HepG2 (cell line): ENCODE measurements at regions not wholly inside any gene's neighbourhood (a gene's known extent, or its start where the extent isn't known, plus 50 kb on each side); places are given as distances from the start of the nearest gene placed in this dataset.

Experiments used
- ARNTL ChIP-seq: sonication (generic); formaldehyde crosslinking; IDR thresholded peaks from 2 replicates; pipeline ENCODE4 v1.4.0; 2020; ENCODE audit warnings: mild to moderate bottlenecking, missing genetic modification reagents
- ATF3 ChIP-seq: sonication (generic); formaldehyde crosslinking; IDR thresholded peaks from 2 replicates; pipeline ENCODE4 v1.4.0; 2020; ENCODE audit warnings: missing genetic modification reagents
- EZH2 ChIP-seq: conservative IDR thresholded peaks from 2 replicates; pipeline ENCODE4 v1.6.1; 2012; ENCODE audit warnings: mild to moderate bottlenecking, low read depth, low read length, moderate library complexity
- FOSL1 ChIP-seq: sonication (generic); formaldehyde crosslinking; IDR thresholded peaks from 2 replicates; pipeline ENCODE4 v1.9.0; 2021; ENCODE audit warnings: missing genetic modification reagents, borderline replicate concordance
- FOXA1 ChIP-seq, 2 experiments: fragments of 450-650 bp in 1 of 2; sonication (generic) in 1 of 2; formaldehyde crosslinking in 1 of 2; IDR thresholded peaks; 2 replicates each; pipeline versions ENCODE4 v1.4.0 to v1.6.1; 2016 to 2020; ENCODE audit warnings: missing genetic modification reagents in 1 of 2
- HNRNPLL ChIP-seq: fragments of 200-400 bp; formaldehyde crosslinking; IDR thresholded peaks from 2 replicates; pipeline ENCODE4 v1.6.1; 2017; ENCODE audit warnings: mild to moderate bottlenecking, low read depth, low read length; ENCODE audit not compliant: poor library complexity, severe bottlenecking
- HNRNPUL1 ChIP-seq: fragments of 200-400 bp; formaldehyde crosslinking; IDR thresholded peaks from 2 replicates; pipeline ENCODE4 v1.6.1; 2017; ENCODE audit warnings: low read depth, mild to moderate bottlenecking, low read length, moderate library complexity
- HOXA7 ChIP-seq: sonication (generic); formaldehyde crosslinking; IDR thresholded peaks from 2 replicates; pipeline ENCODE4 v1.8.1; 2022; ENCODE audit warnings: mild to moderate bottlenecking, missing genetic modification reagents, moderate library complexity
- NONO ChIP-seq, 2 experiments: fragments of 450-650 bp in 1 of 2; sonication (generic) in 1 of 2; formaldehyde crosslinking in 1 of 2; IDR thresholded peaks in 1 of 2; conservative IDR thresholded peaks in 1 of 2; 2 replicates each; pipeline versions ENCODE4 v1.6.1 to v1.8.0; 2017 to 2022; ENCODE audit warnings: mild to moderate bottlenecking in 1 of 2, missing genetic modification reagents in 1 of 2, moderate library complexity in 1 of 2
- SRF ChIP-seq: IDR thresholded peaks from 2 replicates; pipeline ENCODE4 v1.6.1; 2011; ENCODE audit warnings: mild to moderate bottlenecking, low read depth, low read length, moderate library complexity
- ZNF274 ChIP-seq: sonication (generic); formaldehyde crosslinking; IDR thresholded peaks from 2 replicates; pipeline ENCODE4 v1.5.1; 2020; ENCODE audit warnings: mild to moderate bottlenecking, missing genetic modification reagents
- ZNF652 ChIP-seq: IDR thresholded peaks from 2 replicates; pipeline ENCODE4 v1.6.1; 2016; ENCODE audit warnings: low read depth, borderline replicate concordance
- TF ChIP-seq, protein P1 (sequence below): sonication (generic); formaldehyde crosslinking; IDR thresholded peaks from 2 replicates; pipeline ENCODE4 v1.5.0; 2020; ENCODE audit warnings: mild to moderate bottlenecking, missing genetic modification reagents, moderate library complexity
- TF ChIP-seq, protein P2 (sequence below): sonication (generic); formaldehyde crosslinking; IDR thresholded peaks from 2 replicates; pipeline ENCODE4 v1.4.0; 2020; ENCODE audit warnings: mild to moderate bottlenecking, low read depth, missing genetic modification reagents

DNA sequence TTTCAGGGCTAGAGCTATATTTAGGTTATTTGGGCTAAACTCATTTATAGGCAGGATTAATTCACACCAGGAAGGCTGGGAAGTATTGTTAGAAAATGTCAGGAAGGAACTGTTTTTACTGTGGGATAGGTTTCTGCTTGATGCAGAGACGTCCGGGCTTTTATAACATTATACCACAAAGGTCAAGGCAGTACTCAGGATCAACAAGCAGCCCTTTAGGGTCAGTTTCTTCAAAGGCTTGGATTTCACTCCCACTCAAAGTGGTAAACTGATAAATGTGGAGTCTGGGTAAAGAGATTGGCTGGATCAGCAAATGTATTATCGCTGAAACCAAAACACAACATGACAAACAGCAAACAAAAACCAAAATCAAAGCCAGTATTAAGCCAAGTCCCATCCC is 127.2 kb downstream of the ARL5B start:
- TF ChIP-seq ZNF652 (CRISPR knock-in tag): no peak
- no peak for TF ChIP-seq FOSL1 (CRISPR knock-in tag)
- TF ChIP-seq, protein P1, sequence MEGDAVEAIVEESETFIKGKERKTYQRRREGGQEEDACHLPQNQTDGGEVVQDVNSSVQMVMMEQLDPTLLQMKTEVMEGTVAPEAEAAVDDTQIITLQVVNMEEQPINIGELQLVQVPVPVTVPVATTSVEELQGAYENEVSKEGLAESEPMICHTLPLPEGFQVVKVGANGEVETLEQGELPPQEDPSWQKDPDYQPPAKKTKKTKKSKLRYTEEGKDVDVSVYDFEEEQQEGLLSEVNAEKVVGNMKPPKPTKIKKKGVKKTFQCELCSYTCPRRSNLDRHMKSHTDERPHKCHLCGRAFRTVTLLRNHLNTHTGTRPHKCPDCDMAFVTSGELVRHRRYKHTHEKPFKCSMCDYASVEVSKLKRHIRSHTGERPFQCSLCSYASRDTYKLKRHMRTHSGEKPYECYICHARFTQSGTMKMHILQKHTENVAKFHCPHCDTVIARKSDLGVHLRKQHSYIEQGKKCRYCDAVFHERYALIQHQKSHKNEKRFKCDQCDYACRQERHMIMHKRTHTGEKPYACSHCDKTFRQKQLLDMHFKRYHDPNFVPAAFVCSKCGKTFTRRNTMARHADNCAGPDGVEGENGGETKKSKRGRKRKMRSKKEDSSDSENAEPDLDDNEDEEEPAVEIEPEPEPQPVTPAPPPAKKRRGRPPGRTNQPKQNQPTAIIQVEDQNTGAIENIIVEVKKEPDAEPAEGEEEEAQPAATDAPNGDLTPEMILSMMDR (CRISPR knock-in tag): no peak
- no peak for TF ChIP-seq HNRNPUL1
- no peak for TF ChIP-seq EZH2
- TF ChIP-seq, protein P2, sequence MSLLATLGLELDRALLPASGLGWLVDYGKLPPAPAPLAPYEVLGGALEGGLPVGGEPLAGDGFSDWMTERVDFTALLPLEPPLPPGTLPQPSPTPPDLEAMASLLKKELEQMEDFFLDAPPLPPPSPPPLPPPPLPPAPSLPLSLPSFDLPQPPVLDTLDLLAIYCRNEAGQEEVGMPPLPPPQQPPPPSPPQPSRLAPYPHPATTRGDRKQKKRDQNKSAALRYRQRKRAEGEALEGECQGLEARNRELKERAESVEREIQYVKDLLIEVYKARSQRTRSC: no peak
- TF ChIP-seq NONO (IDR thresholded peaks at IDR 0.05): no peak
- no peak for TF ChIP-seq NONO (CRISPR knock-in tag; conservative IDR thresholded peaks at IDR 0.05)
- no peak for TF ChIP-seq ATF3
- no peak for TF ChIP-seq ARNTL (CRISPR knock-in tag)
- no peak for TF ChIP-seq HOXA7
- no peak for TF ChIP-seq SRF
- TF ChIP-seq FOXA1 (IDR thresholded peaks at IDR 0.05): no peak
- no peak for TF ChIP-seq FOXA1 (CRISPR knock-in tag; IDR thresholded peaks at IDR 0.05)
- TF ChIP-seq ZNF274: no peak
- TF ChIP-seq HNRNPLL: no peak
